ENCODE measurements at regions not wholly inside any gene's neighbourhood (a gene's known extent, or its start where the extent isn't known, plus 50 kb on each side); places are given as distances from the start of the nearest gene placed in this dataset.
A peak's percentile ranks its signal among the peaks of the same experiment; 100 is the strongest.

- Histone ChIP-seq H3K27ac (peak overlapping the region in 7 of 10 donors; percentile 22 to 88 (median 46)), H3K27me3 (peaks cover 0 to 4% (median 0%) of the 10 kb centered on the region in 7 donors), H3K9me3 (no peaks in the 10 kb centered on the region), H3K4me1 (peaks cover 0 to 40% (median 0%) of the 10 kb centered on the region in 9 donors), H3K36me3 (no peaks in the 10 kb centered on the region), H3K4me3 (peak overlapping the region in 9 of 10 donors; percentile 19 to 50 (median 39))
- 52 to 60% methylated on average over 7 of the region's 7 CpGs for WGBS, 2 donors
- no peak for TF ChIP-seq CTCF (IDR thresholded peaks at IDR 0.05)
- intact Hi-C loops (cut with DNase I), result no loop called here
- DNase-seq (no peak), ATAC-seq (peak in 5 of 8 donors; percentile 53 to 76 (median 72))
Measured at GRCh38 chr21:35529171-35529863, 480.2 kb upstream of the RUNX1 start.

GRCh38 chr21:35528116-35529042, 479.3 kb upstream of the RUNX1 start:
- H3K9me3 ChIP-seq, result no peaks in the 10 kb centered on the region
- peak overlapping the region in 8 of 10 donors; percentile 10 to 88 (median 45) for H3K27ac ChIP-seq
- WGBS, 2 donors, result 53 to 56% methylated on average over 18 of the region's 18 CpGs

GRCh38 chr21:35527358-35527757, 478.3 kb upstream of the RUNX1 start:
- Histone ChIP-seq H3K4me1 (peaks cover 0 to 40% (median 0%) of the 10 kb centered on the region in 9 donors), H3K9me3 (no peaks in the 10 kb centered on the region), H3K36me3 (no peaks in the 10 kb centered on the region), H3K27me3 (no peaks in the 10 kb centered on the region), H3K27ac (no peak overlapping the region), H3K4me3 (no peak overlapping the region)
- TF ChIP-seq CTCF (IDR thresholded peaks at IDR 0.05), result no peak
- intact Hi-C loops (cut with DNase I), result no loop called here
- ATAC-seq (no peak), DNase-seq (no peak)
- WGBS, 2 donors, result 87 to 92% methylated on average over 1 of the region's 1 CpG

More at GRCh38 chr21:35528116-35529042, 479.3 kb upstream of the RUNX1 start:
- Histone ChIP-seq H3K27me3 (no peaks in the 10 kb centered on the region), H3K4me3 (peak overlapping the region in 9 of 10 donors; percentile 19 to 50 (median 39)), H3K36me3 (no peaks in the 10 kb centered on the region), H3K4me1 (peaks cover 0 to 40% (median 0%) of the 10 kb centered on the region in 9 donors)
- TF ChIP-seq CTCF (IDR thresholded peaks at IDR 0.05), result no peak
- ATAC-seq (peak in 7 of 8 donors; percentile 43 to 69 (median 55)), DNase-seq (peak; percentile 14 to 17)
- intact Hi-C loops (cut with DNase I), result no loop called here

GRCh38 chr21:35525443-35525842, 476.3 kb upstream of the RUNX1 start:
- no peaks in the 10 kb centered on the region for H3K36me3 ChIP-seq
- DNase-seq (no peak), ATAC-seq (no peak)
- peaks cover 0 to 34% (median 0%) of the 10 kb centered on the region in 9 donors for H3K4me1 ChIP-seq
- no peak overlapping the region for H3K27ac ChIP-seq
- peaks cover 0 to 6% (median 0%) of the 10 kb centered on the region in 7 donors for H3K27me3 ChIP-seq
- H3K4me3 ChIP-seq, result no peak overlapping the region
- TF ChIP-seq CTCF (IDR thresholded peaks at IDR 0.05), result no peak
- intact Hi-C loops (cut with DNase I), result no loop called here
- H3K9me3 ChIP-seq, result no peaks in the 10 kb centered on the region
- 56 to 63% methylated on average over 2 of the region's 2 CpGs for WGBS, 2 donors

Measured in heart right ventricle (tissue), 16 donors.